Panc1 (cell line): ENCODE measurements at regions not wholly inside any gene's neighbourhood (a gene's known extent, or its start where the extent isn't known, plus 50 kb on each side); places are given as distances from the start of the nearest gene placed in this dataset.

Source experiments
- CTCF ChIP-seq: fragments of 450-650 bp; IDR thresholded peaks from 2 replicates; pipeline ENCODE4 v1.5.1; 2017; ENCODE audit warnings: mild to moderate bottlenecking
- POLR2AphosphoS5 ChIP-seq: IDR thresholded peaks from 2 replicates; pipeline ENCODE4 v1.6.1; 2012; ENCODE audit warnings: mild to moderate bottlenecking, low read depth, low read length, moderate library complexity
- SIN3A ChIP-seq: IDR thresholded peaks from 2 replicates; pipeline ENCODE4 v1.6.1; 2012; ENCODE audit warnings: low read depth, mild to moderate bottlenecking, low read length, moderate library complexity, borderline replicate concordance; ENCODE audit not compliant: insufficient read depth
- TCF7L2 ChIP-seq: IDR thresholded peaks from 2 replicates; pipeline ENCODE4 v1.6.1; 2011; ENCODE audit warnings: mild to moderate bottlenecking, low read depth, low read length, inconsistent platforms
- TF ChIP-seq, protein P1 (sequence below), 2 experiments: IDR thresholded peaks; 2 replicates each; pipeline ENCODE4 v1.6.1; 2011 to 2012; ENCODE audit warnings: low read depth in 2 of 2, control low read depth in 1 of 2, low read length in 1 of 2, mild to moderate bottlenecking in 1 of 2, moderate library complexity in 1 of 2; ENCODE audit not compliant: insufficient read depth in 1 of 2

- TF ChIP-seq CTCF: no peak
- no peak for TF ChIP-seq POLR2AphosphoS5
- no peak for TF ChIP-seq SIN3A
- TF ChIP-seq TCF7L2: no peak
- TF ChIP-seq, protein P1, sequence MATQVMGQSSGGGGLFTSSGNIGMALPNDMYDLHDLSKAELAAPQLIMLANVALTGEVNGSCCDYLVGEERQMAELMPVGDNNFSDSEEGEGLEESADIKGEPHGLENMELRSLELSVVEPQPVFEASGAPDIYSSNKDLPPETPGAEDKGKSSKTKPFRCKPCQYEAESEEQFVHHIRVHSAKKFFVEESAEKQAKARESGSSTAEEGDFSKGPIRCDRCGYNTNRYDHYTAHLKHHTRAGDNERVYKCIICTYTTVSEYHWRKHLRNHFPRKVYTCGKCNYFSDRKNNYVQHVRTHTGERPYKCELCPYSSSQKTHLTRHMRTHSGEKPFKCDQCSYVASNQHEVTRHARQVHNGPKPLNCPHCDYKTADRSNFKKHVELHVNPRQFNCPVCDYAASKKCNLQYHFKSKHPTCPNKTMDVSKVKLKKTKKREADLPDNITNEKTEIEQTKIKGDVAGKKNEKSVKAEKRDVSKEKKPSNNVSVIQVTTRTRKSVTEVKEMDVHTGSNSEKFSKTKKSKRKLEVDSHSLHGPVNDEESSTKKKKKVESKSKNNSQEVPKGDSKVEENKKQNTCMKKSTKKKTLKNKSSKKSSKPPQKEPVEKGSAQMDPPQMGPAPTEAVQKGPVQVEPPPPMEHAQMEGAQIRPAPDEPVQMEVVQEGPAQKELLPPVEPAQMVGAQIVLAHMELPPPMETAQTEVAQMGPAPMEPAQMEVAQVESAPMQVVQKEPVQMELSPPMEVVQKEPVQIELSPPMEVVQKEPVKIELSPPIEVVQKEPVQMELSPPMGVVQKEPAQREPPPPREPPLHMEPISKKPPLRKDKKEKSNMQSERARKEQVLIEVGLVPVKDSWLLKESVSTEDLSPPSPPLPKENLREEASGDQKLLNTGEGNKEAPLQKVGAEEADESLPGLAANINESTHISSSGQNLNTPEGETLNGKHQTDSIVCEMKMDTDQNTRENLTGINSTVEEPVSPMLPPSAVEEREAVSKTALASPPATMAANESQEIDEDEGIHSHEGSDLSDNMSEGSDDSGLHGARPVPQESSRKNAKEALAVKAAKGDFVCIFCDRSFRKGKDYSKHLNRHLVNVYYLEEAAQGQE (IDR thresholded peaks at IDR 0.05; ENCODE audit: insufficient read depth in 1 of 2, low read depth in 2 of 2, low read length in 1 of 2): no peak
Measured at GRCh38 chr13:40338217-40338616, 328.2 kb downstream of the FOXO1 start.
